ENCODE measurements at regions not wholly inside any gene's neighbourhood (a gene's known extent, or its start where the extent isn't known, plus 50 kb on each side); places are given as distances from the start of the nearest gene placed in this dataset.

DNA sequence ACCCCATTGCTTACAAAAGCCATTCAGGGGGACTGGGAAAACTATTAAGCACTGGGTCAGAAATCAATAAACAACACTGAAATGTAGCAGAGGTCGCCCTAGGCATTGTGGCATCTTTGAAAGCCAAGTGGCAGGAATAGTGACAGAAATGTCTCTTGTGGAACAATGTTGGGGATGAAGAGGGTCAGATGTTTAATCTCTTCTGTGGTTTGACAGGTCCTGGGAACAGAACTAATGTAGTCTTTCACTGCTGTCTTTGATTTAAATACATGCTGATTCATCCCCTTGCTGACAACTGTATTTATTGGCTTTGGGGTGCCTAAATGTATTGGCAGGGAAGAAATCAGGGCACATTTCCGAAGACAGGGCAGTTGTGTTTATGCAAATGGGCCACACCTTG lies 194.8 kb downstream of the ATG4C start:
- Histone ChIP-seq H3K9ac (ENCODE audit: control insufficient read depth, insufficient read depth, low read length) (no peak overlapping the region), H3K79me2 (ENCODE audit: control insufficient read depth, insufficient read depth, low read length) (no peaks in the 10 kb centered on the region), H3K27me3 (replicated peaks in 1 of 2; ENCODE audit: control insufficient read depth in 2 of 2, insufficient read depth in 2 of 2, low read length in 1 of 2) (no peaks in the 10 kb centered on the region; a peak in 1 of 4 replicates), H2AFZ (ENCODE audit: control insufficient read depth, low read depth, low read length) (no peak overlapping the region), H3K27ac (ENCODE audit: control insufficient read depth, insufficient read depth) (no peak overlapping the region), H3K4me1 (ENCODE audit: control insufficient read depth, insufficient read depth, low read length) (no peaks in the 10 kb centered on the region), H3K36me3 (ENCODE audit: control insufficient read depth in 2 of 2, insufficient read depth in 2 of 2, low read length in 1 of 2) (no peaks in the 10 kb centered on the region), H4K20me1 (ENCODE audit: control insufficient read depth, insufficient read depth) (no peaks in the 10 kb centered on the region), H3K9me3 (replicated peaks; ENCODE audit: control insufficient read depth, insufficient read depth, low read length) (no peaks in the 10 kb centered on the region), H3K4me2 (ENCODE audit: control insufficient read depth, insufficient read depth) (no peak overlapping the region), H3K4me3 (no peak overlapping the region)
- SMC1A ChIA-PET (ENCODE audit: uncharacterized antibody, unreplicated experiment) = no interaction called here
- in situ Hi-C loops (cut with MboI) = no loop called here
- POLR2A ChIA-PET = no interaction called here
- RAD21 ChIA-PET (ENCODE audit: unreplicated experiment) = no interaction called here
- no peak for FAIRE-seq
- BruUV-seq (replicated peaks) = no TSS peak
- no peak for ATAC-seq
- CTCF ChIA-PET = no interaction called here
- DNase-seq (ENCODE audit: low read depth, low spot score) = no peak
- intact Hi-C loops (cut with micrococcal nuclease; ENCODE audit: unreplicated experiment) = no loop called here
- TF ChIP-seq ZBED1 (IDR thresholded peaks at IDR 0.05; ENCODE audit: borderline replicate concordance) (no peak), JUNB (IDR thresholded peaks at IDR 0.05) (no peak), SRF (IDR thresholded peaks at IDR 0.05; ENCODE audit: low read depth in 2 of 2, low read length in 2 of 2) (no peak), CHD1 (IDR thresholded peaks at IDR 0.05; ENCODE audit: low read depth, low read length) (no peak)
- TF ChIP-seq, protein P1, sequence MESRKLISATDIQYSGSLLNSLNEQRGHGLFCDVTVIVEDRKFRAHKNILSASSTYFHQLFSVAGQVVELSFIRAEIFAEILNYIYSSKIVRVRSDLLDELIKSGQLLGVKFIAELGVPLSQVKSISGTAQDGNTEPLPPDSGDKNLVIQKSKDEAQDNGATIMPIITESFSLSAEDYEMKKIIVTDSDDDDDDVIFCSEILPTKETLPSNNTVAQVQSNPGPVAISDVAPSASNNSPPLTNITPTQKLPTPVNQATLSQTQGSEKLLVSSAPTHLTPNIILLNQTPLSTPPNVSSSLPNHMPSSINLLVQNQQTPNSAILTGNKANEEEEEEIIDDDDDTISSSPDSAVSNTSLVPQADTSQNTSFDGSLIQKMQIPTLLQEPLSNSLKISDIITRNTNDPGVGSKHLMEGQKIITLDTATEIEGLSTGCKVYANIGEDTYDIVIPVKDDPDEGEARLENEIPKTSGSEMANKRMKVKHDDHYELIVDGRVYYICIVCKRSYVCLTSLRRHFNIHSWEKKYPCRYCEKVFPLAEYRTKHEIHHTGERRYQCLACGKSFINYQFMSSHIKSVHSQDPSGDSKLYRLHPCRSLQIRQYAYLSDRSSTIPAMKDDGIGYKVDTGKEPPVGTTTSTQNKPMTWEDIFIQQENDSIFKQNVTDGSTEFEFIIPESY (IDR thresholded peaks at IDR 0.05) = no peak
- TF ChIP-seq, protein P2, sequence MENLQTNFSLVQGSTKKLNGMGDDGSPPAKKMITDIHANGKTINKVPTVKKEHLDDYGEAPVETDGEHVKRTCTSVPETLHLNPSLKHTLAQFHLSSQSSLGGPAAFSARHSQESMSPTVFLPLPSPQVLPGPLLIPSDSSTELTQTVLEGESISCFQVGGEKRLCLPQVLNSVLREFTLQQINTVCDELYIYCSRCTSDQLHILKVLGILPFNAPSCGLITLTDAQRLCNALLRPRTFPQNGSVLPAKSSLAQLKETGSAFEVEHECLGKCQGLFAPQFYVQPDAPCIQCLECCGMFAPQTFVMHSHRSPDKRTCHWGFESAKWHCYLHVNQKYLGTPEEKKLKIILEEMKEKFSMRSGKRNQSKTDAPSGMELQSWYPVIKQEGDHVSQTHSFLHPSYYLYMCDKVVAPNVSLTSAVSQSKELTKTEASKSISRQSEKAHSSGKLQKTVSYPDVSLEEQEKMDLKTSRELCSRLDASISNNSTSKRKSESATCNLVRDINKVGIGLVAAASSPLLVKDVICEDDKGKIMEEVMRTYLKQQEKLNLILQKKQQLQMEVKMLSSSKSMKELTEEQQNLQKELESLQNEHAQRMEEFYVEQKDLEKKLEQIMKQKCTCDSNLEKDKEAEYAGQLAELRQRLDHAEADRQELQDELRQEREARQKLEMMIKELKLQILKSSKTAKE (IDR thresholded peaks at IDR 0.05; ENCODE audit: low read depth, poor library complexity, severe bottlenecking) = no peak
- WGBS (ENCODE audit: insufficient coverage, insufficient replicate concordance, low lambda C conversion rate, missing lambda C conversion rate) = 0% methylated on average over 2 of the region's 2 CpGs
